ENCODE measurements at regions not wholly inside any gene's neighbourhood (a gene's known extent, or its start where the extent isn't known, plus 50 kb on each side); places are given as distances from the start of the nearest gene placed in this dataset.
A peak's percentile ranks its signal among the peaks of the same experiment; 100 is the strongest.

DNA sequence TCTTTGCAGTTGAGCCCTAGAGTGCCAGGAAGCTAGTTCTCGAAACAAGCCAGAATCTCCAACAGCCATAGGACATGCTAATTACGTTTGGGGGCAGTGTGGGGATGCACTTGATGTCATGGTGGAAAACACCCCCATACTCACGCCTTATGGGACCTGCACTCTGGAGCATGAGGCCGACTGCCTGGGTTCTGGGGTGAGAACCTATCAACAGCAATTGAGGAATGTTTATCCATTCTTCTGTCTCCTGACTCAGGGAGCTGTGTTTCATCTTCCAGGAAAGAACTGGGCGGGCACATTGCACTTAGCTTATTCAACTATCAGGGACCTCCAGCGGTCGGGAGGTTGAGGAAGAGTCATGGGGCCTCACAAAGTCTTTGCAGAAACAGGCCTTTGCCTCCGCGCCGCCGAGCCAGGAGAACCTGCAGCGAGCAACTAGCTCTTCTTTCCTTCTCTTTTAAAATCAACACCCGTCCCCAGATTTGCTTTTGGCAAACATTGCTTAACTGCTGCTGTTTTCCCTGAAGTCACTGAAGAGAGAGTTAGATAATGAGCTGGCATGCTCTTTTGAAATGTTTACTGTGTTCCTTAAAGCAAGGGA is 226.1 kb upstream of the DIO3 start:
- DNase-seq = no peak

DNA sequence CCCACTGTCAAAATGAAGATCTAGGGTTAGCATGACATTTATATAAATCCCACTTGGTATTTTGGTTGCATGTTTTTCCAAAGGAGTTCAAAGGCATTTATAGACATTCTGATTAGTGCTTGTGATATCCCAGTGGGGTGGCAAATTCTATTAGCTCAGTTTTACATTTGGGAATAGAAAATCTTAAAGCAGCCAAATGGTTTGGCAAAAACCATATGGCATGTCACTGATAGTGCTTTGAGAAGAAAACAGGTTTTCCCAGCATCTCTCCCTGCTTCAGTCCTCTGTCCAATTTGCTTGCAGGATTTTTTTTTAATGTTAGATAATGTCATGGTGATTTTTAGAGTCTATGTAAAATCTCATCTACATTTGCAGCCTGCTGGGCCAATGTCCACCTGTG is 225.1 kb upstream of the DIO3 start:
- no peak for DNase-seq

DNA sequence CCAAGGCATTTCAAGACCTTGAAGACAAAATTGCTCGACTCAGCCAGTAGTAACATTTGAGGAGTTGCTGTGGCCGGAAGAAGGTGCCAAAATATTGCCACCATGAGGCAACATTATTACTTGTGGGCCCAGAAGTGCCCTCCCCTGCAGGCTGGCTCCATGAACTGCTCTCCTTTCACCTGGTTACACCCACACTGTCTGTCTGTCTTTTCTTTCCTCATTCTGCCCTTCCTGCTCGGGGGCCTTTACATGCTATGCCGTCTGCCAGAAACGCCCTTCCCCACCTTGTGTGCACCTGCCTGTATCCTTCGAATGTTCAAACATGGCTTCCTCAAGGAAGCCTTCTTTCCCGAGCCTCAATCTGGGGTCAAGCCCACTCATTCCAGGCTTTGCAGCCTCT is 224.2 kb upstream of the DIO3 start:
- DNase-seq = no peak

DNA sequence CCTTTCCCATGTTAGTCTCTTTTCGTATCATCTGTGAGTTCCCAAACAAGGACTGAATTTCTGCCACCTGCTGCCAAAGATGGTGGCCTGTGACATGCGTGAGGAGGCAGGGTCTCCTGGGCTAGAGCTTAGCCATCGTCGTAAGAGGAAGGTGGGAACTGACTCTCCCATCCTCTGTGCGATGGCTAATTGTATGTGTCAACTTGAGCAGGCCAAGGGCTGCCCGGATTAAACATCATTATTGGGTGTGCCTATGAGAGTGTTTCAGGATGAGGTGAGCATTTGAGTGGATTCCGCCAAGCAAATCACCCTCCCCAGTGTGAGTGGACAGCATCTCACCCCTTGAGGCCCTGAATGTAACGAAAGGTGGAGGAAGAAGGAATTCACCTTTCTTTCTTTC is 220.7 kb upstream of the DIO3 start:
- DNase-seq = no peak

DNA sequence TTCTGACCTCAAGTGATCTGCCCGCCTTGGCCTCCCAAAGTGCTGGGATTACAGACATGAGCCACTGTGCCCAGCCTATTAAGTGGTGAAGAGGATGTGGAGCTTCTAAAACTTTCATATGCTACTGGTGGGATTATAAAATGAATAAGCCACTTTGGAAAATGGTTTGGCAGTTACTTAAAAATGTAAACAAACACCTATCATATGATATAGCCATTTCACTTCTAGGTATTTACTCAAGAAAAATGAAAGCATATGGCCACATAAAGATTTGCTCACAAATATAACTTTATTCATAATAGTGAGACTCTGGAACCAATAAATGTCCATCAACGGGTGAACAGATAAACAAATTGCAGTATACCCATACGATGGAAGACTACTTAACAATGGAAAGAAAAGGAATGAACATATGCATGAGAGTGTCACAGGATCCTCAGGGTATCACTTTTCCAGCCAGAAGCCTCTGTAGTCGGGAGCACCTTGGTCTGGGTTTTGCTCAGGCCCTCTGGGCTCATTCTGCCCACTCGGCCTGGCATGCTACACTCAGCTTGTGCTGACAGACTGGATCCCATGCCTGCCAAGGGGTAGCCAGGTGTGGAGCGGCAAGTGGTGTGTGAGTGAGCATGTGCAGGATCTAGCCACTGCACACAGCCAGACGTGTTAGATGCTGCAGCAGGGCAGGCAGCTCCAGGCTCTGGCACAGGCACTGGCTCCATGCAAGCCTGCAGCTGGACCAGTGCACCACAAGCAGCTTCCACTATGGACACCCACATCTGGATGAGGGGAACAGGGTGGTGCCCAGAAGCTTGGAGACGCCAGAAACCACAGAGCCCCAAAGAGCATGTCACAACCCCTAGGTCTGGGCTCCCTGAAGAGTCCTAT is 213.2 kb upstream of the DIO3 start:
- no peak for DNase-seq

DNA sequence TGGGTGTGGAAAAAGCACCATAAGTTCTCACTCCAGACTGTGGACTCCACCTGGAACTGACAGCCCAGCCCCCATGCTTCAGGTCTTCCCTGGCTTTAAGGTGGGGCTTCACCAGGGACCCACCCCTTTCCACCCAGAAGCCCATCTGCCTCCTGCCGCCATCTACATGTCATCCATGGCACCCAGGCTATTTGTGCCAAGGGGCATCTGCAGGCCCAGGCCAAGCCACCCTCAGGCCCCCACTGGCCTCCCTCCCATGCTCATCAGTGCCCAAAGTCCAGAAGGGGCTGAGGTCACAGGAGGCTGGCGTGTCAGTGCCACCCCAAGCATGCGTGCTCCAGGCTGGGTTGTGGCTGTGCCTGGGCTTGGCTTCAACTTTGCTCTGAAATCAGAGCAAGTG is 212.2 kb upstream of the DIO3 start:
- DNase-seq = no peak

DNA sequence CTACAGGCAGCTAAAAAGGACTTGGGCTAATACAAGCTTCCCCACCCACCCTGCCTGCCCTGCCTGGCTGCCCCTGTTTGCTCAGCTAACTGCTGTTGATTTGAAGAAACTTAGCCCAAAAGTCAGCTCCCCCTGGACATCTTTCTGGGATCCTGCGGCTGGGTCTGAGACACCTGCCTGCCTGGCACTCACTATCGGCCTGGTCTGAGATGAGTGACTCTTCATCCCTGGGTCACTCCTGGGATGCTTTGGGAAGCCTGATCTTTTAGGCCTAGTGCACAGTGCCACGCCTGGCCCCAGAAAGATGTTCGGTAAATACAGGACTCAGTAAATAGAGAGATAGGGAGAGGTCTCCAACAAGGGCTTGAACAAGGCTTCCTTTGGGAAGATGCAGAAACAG is 211.3 kb upstream of the DIO3 start:
- no peak for DNase-seq

DNA sequence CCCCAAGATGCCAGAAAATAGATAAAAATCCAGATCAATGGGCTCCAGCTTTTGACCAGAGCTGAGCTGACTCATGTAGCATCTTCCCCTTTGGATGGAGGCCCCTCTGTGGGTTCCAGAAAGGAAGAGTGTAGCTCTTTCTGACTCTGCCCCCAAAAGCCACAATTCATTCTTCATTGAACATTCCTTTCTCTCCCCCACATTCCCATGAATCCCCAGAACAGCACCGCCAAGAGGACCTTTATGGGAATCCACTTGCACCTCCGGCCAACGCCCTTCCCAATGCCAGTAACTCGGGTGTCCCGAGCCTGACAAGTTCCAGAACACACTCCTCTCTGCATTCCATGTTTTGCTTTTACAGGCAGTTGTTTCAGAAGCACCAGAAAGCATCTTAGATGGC is 210.6 kb upstream of the DIO3 start:
- no peak for DNase-seq

DNA sequence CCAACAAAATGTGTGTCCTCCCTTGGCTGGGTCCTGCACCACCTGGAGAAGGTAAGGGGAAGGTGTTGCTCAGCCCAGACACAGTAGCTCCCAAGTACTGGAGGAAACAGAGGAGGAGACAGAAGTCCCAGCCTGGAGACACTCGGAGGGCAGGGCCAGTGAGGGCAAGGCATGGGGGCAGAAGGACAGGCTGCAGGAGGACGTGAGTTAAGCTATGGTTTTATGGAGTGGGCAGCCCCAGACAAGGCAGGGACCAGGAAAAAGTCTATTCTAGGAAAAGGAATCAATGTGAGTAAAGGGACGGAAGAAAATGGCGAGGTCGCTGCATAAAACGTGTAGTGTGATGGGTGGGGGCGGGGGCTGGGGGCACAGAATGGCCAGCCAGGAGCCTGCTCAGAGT is 210.1 kb upstream of the DIO3 start:
- no peak for DNase-seq

DNA sequence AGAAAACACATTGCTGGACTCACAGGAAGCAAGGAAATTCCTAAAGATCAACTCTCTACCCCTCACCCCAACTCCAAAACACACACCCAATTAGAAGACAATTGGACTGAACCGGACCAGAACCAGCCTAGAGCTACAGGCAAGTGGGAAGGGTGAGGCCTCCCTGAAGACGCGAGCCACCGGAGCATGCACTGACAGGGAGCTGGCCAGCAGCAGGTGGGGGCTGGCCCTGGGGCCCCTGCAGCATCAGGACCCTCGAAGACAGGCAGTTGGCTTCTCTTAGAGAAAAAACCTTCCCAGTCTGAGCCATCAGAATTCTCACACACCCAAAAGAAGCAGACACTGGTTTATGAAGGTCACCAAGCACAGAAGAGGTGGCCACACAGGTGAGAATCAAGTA is 209.5 kb upstream of the DIO3 start:
- DNase-seq = no peak

DNA sequence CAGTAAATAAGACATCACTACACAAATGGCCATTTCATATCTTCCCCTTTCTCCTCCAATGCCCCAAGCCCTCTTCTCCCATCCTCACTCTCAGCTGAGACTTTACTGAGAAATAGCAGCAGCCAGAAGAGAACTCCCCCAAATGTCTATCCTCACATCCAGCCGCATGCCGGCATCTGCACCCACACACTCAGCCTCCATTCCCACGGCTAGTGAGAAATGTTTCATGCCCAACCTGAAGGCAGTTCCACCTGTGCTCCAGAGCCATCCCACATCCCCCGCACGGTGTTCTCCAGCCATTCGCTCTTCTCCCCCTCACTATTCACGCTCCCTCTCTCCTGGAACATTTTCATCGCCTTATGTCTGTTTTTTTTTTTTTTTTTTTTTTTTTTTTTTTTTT is 208.7 kb upstream of the DIO3 start:
- no peak for DNase-seq

DNA sequence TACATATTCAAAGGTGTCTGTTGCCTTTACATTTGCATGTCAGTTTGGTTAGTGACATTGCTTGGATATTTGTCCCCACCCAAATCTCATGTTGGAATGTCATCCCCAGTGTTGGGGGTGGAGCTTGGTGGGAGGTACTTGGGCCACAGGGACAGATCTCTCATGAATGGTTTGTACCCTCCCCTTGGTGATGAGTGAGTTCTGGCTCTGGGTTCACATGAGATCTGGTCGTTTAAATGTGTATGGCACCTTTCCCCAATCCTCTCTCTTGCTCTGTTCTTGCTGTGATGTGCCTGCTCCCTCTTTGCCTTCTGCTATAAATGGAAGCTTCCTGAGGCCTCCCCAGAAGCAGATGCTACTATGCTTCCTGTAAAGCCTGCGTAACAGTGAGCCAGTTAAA is 207.9 kb upstream of the DIO3 start:
- no peak for DNase-seq

DNA sequence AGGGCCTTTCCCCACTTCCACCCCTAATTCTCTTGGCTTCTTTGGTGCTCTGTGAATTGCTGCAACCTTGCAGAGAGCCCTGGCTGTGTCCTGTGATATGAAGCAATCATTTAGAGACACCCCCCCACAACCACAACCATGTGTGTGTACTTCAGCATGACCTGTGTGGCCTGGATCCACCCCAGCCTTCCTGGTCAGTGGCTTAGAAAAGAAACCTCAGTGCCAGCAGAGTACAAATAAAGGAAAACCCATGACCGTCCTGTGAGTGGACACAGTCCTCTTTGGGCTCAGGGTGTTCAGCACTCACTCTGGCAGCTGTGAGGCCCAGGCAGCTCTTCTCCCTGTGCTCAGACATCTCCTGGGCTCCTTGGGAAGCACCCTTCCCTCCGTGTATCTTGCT is 206.6 kb upstream of the DIO3 start:
- no peak for DNase-seq

DNA sequence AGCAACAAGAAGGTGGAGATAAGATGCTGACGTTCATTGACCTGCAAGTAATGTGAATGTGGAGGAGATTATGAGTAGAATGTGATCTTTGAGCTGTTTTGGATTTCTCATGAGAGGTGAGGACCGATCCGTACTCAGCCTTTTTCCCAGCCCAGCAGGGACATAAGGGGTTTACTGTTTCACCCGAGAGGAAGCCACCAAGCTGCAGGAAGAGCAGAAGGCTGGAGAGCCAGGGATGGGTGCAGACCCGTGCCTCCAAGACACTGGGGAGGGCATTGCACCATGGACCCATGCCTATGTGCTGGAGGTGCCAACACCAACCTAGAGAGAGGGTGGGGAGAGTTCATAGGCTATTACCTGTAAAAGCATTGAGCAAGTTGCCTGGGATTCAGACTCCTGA is 206.0 kb upstream of the DIO3 start:
- DNase-seq = no peak

DNA sequence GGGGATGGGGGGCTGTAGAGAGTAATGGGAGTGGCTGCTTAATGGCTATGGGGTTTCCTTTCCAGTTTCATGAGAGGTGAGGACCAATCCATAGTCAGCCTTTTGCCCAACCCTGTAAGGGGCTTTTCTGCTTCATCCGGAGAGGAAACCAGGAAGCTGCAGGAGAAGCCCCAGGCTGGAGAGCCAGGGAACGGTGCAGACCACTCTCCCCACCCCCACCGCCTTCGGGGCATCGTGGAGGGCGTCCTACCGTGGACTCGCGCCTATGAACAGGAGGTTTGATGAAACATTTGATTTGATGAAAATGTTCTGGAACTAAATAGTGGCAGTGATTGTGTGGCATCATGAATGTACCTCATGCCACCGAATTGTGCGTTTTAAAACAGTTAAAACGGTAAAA is 204.3 kb upstream of the DIO3 start:
- no peak for DNase-seq

DNA sequence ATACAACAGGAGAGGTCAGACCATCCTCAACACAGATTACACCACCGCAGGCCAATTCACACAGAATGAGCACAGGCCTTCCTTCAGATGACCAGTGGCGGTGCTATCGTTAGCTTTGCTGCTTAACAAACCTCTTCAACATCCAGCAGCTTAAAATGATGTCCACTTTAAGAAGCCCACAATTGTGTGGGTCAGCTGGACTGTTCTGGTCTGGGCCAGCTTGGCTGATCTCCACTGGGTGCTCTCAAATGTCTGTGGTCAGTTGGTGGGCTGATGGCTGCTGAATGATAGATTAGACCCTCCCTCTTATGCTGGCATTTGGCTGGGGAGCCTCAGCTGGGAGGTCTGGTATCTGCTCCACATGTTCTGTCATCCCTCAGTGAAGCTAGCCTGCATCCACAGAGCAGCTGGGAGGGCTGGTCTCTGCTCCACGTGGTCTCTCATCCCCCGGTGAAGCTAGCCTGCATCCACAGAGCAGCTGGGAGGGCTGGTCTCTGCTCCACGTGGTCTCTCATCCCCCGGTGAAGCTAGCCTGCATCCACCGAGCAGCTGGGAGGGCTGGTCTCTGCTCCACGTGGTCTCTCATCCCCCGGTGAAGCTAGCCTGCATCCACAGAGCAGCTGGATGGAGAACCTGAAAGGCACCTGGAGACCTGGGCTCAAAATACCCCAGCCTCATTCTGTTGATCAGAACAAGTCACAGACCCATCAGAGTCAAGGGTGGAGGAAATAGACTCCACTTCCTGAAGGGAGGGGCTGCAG is 203.6 kb upstream of the DIO3 start:
- no peak for DNase-seq

DNA sequence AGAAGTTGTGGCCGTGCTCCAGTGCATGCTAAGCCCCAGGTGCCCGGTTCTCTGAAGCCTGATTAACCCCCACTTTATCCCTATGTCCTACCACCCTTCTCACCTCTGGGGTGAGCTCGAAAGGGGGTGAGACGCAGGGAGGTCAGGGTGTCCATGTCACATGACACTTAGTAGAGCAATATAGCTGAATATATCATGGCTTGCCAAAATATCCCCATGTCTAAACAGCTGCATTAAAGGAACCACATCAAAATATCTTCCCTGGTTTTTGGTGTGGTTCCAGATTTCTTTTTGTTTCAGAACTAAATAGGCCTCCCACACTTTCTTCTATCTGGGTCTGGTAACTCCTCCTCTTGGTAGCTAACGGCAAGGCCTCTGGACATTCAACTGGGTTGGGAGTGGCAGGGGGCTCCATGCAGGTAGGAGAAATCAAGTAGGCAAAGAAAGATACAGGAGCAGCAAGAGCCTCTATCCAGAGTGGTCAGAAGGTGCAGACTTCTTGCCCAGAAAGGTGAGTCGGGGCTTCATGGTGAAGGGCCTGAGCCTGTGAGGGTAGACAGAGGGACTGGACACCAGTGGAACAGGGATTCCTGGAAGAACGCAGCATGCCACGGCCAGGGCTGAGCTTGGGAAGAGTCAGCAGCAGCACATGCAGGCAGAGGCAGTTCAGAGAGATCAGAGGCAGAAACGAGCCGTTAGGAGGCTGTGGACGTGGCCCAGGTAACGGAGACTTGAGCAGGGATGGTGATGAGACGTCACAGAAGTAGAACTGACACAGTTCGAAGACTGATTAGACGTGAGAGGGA is 202.8 kb upstream of the DIO3 start:
- no peak for DNase-seq

DNA sequence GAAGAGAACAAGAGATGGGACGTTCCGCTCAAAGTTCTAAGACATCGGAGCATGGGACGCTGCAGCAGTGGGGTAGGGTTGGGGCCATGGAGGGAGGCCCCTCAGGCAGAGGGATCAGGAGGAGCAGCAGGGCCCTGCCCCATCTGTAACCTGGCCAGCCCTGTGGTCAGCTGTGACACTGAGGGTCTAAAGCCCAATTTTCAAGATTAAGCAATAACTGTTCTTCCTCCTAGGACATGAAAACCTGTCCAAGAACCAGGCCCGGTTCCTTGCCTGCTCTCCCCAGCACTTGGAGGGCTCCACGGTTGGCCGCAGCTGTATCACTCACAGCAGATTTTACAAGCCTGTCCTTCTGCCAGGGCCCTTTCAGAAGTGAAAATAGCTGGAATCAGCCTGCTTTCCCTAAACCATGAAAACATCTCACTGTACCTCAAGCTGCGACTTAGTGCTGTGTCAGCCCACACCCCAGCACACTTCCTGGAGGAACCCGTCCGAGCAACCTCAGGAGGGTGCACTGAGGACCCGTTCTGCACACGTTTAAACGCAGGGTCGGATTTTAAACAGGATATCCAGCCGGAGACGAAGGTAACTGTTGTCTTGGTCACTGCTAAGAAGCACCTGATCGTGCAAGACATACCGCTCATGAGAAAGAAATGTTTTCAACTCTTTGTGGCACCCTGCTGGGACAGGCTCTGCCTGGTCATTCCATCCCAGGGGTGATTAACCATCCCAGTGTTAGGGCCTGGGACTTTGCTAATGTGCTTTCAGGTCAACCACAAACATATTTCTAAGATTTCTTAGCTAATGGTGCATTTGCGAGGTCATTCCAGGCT is 201.9 kb upstream of the DIO3 start:
- DNase-seq = peak; percentile 66

DNA sequence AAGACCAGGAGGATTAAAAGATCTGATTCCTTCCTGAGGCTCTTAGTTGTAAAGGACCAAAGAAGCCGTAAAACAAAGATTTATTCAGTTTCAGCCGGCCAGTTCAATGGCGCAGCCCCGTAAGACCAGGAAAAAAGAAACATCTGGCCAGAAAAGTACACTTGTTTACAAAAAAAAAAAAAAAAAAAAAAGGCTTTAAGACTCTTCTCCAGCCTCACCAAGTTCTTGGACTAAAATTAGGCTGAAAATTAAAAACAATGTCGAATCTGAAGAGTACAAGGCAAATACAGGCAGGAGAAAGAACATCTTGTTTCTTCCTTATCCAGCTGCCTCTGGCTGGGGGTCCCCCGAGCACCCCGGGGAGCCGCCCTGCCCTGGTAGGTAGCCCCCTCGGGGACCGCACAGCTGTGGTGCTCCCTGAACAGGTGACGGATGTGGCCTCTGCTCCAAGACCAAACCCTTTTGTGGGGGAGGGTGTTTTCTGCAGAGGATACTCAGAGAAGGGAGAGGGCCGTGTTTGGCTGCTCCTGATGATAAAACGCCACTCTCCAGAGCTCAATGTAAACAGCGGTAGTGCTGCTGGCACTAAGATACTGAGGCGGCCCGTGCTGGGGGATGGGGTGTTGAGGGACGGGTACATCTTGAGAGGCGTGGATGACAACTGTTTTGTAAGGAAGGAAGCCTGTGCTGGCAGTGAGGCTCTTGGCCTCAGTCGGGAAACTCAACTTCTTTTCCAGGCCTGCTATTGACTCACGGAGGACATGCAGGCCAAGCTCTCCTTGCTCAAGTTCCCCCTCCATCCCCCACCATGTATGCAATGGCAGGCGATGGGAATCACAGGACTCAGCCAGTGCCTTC is 201.0 kb upstream of the DIO3 start:
- DNase-seq = peak; percentile 62

DNA sequence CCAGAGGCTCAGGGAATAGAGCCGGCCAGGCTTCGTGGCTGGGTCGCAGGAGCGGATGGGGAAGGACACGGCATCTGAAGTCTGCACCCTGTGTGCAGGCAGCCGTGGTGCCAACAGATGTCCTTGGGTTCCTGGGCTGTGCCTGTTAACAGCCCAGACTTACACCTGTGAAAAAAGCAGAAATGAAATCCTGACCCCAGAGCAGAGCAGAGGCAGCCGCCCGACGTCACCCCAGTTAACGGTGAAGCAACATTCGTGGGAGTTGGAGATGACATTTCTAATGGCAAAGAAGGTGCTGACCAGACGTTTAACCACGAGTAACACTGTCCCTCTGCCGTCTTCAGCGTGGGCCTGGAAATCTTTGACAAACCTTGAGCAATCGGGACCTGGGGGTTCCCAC is 200.3 kb upstream of the DIO3 start:
- DNase-seq = no peak

Data from left hindlimb (tissue), 1 donor.